Right lobe of liver (tissue), 4 donors: ENCODE measurements at regions not wholly inside any gene's neighbourhood (a gene's known extent, or its start where the extent isn't known, plus 50 kb on each side); places are given as distances from the start of the nearest gene placed in this dataset.
"Not testable (repeated sequence)": the region's sequence is repeated elsewhere in the genome, so short reads cannot be mapped to it uniquely, and the experiment has no call there.

ENCODE experiments used
- POLR2A ChIP-seq: fragments of 450-650 bp; IDR thresholded peaks from one replicate; pipeline ENCODE4 v1.6.1; 2017; ENCODE audit warnings: antibody characterized with exemption, mild to moderate bottlenecking
- TF ChIP-seq, protein P1 (sequence below), 4 donors: fragments of 200-600 bp in 3 of 4; fragments of 450-650 bp in 1 of 4; IDR thresholded peaks; one replicate each; pipeline versions ENCODE4 v1.5.1 to v1.8.0; 2016 to 2022; ENCODE audit warnings: antibody characterized with exemption in 4 of 4, mild to moderate bottlenecking in 2 of 4
- donor health status: DM: no; HTN: no; CAD: no.
- donor health status: DM: no; HTN: no; CAD: no.
- donor health status: DM: no; HTN: yes; CAD: no.

DNA sequence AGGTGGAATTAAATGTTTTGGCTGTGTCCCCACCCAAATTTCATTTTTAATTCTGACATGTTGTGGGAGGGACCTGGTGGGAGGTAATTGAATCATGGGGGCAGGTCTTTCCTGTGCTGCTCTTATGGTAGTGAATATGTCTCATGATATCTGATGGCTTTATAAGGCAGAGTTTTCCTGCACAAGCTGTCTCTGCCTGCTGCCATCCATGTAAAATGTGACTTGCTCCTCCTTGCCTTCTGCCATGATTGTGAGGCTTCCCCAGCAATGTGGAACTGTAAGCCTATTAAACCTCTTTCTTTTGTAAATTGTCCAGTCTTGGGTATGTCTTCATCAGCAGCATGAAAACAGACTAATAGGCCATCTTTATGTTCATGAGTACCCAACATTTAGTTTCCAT, 172.2 kb downstream of the ETV1 start:
- not testable (repeated sequence) for TF ChIP-seq POLR2A
- TF ChIP-seq, protein P1, sequence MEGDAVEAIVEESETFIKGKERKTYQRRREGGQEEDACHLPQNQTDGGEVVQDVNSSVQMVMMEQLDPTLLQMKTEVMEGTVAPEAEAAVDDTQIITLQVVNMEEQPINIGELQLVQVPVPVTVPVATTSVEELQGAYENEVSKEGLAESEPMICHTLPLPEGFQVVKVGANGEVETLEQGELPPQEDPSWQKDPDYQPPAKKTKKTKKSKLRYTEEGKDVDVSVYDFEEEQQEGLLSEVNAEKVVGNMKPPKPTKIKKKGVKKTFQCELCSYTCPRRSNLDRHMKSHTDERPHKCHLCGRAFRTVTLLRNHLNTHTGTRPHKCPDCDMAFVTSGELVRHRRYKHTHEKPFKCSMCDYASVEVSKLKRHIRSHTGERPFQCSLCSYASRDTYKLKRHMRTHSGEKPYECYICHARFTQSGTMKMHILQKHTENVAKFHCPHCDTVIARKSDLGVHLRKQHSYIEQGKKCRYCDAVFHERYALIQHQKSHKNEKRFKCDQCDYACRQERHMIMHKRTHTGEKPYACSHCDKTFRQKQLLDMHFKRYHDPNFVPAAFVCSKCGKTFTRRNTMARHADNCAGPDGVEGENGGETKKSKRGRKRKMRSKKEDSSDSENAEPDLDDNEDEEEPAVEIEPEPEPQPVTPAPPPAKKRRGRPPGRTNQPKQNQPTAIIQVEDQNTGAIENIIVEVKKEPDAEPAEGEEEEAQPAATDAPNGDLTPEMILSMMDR (IDR thresholded peaks at IDR 0.05) = not testable (repeated sequence)
